ENCODE measurements at regions not wholly inside any gene's neighbourhood (a gene's known extent, or its start where the extent isn't known, plus 50 kb on each side); places are given as distances from the start of the nearest gene placed in this dataset.

GRCh38 chr12:20985399-20985798 is 145.6 kb upstream of the SLCO1B1 start:
- ATAC-seq (no peak), DNase-seq (ENCODE audit: low spot score) (no peak)
- Mint-ChIP-seq H3K36me3 (ENCODE audit: low read depth) (peaks cover 8% of the 10 kb centered on the region; the same call in 2 of the 3 replicates), H3K27ac (no peak overlapping the region), H3K4me3 (no peak overlapping the region), H3K4me1 (no peaks in the 10 kb centered on the region), H3K27me3 (ENCODE audit: insufficient read depth, low read depth, poor library complexity) (peaks cover 1% of the 10 kb centered on the region), H3K9me3 (peaks cover 29% of the 10 kb centered on the region)
- Histone ChIP-seq H3K27me3 (ENCODE audit: insufficient read depth) (no peaks in the 10 kb centered on the region), H3K36me3 (ENCODE audit: insufficient read depth) (no peaks in the 10 kb centered on the region), H3K4me1 (ENCODE audit: insufficient read depth) (no peaks in the 10 kb centered on the region), H3K27ac (ENCODE audit: low read depth) (no peak overlapping the region), H3K4me3 (no peak overlapping the region), H3K4me2 (no peak overlapping the region), H2AFZ (no peak overlapping the region), H3K9me2 (ENCODE audit: insufficient read depth) (no peaks in the 10 kb centered on the region), H3K79me2 (replicated peaks; ENCODE audit: insufficient read depth) (no peaks in the 10 kb centered on the region), H3F3A (replicated peaks; ENCODE audit: low read depth) (no peaks in the 10 kb centered on the region), H4K20me1 (replicated peaks; ENCODE audit: insufficient read depth) (no peaks in the 10 kb centered on the region)
- no peak for TF ChIP-seq ZNF462 (CRISPR knock-in tag; IDR thresholded peaks at IDR 0.05)
- TF ChIP-seq NANOG (IDR thresholded peaks at IDR 0.05; ENCODE audit: borderline replicate concordance) = no peak
- no peak for TF ChIP-seq REST (IDR thresholded peaks at IDR 0.05; ENCODE audit: unreplicated experiment)
- TF ChIP-seq EZH2 (IDR thresholded peaks at IDR 0.05; ENCODE audit: low read depth, unreplicated experiment) = no peak
- TF ChIP-seq POLR2AphosphoS5 (IDR thresholded peaks at IDR 0.05; ENCODE audit: low read depth) = no peak
- TF ChIP-seq JUNB (IDR thresholded peaks at IDR 0.05; ENCODE audit: unreplicated experiment) = no peak
- no peak for TF ChIP-seq ZNF114 (CRISPR knock-in tag; IDR thresholded peaks at IDR 0.05)
- TF ChIP-seq CTCF (conservative IDR thresholded peaks at IDR 0.05; ENCODE audit: low read depth in 2 of 2) = no peak
- no peak for TF ChIP-seq ZNF331 (CRISPR knock-in tag; IDR thresholded peaks at IDR 0.05; ENCODE audit: low read depth)
- no peak for TF ChIP-seq ETS1 (IDR thresholded peaks at IDR 0.05)
- no peak for TF ChIP-seq STAT1 (IDR thresholded peaks at IDR 0.05; ENCODE audit: unreplicated experiment)
- no peak for TF ChIP-seq CREB1 (CRISPR knock-in tag; IDR thresholded peaks at IDR 0.05; ENCODE audit: low read depth)
- no peak for TF ChIP-seq EZH2phosphoT487 (IDR thresholded peaks at IDR 0.05; ENCODE audit: unreplicated experiment)

Data from GM23338 (cell line).